GM12873 (cell line): ENCODE measurements at regions not wholly inside any gene's neighbourhood (a gene's known extent, or its start where the extent isn't known, plus 50 kb on each side); places are given as distances from the start of the nearest gene placed in this dataset.

Experiments
- TF ChIP-seq, protein P1 (sequence below): IDR thresholded peaks from 2 replicates; pipeline ENCODE4 v1.5.1; 2012; ENCODE audit warnings: low read depth, mild to moderate bottlenecking, moderate library complexity, low read length, control low read depth; ENCODE audit not compliant: insufficient read depth; ENCODE audit errors: missing control alignments

GRCh38 chr7:109964780-109965179 lies 1126.1 kb upstream of the LRRN3 start:
- TF ChIP-seq, protein P1, sequence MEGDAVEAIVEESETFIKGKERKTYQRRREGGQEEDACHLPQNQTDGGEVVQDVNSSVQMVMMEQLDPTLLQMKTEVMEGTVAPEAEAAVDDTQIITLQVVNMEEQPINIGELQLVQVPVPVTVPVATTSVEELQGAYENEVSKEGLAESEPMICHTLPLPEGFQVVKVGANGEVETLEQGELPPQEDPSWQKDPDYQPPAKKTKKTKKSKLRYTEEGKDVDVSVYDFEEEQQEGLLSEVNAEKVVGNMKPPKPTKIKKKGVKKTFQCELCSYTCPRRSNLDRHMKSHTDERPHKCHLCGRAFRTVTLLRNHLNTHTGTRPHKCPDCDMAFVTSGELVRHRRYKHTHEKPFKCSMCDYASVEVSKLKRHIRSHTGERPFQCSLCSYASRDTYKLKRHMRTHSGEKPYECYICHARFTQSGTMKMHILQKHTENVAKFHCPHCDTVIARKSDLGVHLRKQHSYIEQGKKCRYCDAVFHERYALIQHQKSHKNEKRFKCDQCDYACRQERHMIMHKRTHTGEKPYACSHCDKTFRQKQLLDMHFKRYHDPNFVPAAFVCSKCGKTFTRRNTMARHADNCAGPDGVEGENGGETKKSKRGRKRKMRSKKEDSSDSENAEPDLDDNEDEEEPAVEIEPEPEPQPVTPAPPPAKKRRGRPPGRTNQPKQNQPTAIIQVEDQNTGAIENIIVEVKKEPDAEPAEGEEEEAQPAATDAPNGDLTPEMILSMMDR = no peak

DNA sequence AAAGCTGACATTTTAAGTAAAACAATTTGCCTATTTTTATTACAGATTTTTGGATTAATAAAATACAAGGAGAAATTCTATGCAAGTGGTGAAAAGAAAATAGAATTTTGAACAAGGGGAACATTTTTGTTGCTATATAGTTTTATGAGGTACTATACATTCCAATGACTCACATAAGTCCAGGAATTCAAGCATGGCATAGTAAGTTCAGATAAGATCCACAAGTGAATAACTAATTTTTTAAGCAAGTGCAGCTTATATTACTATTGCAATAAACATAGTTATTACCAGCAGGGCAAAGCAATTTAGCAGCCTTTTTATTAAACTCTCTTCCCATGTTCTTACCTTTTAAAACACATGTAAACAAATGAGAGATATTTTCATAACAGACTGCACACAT lies 1123.5 kb upstream of the LRRN3 start:
- TF ChIP-seq, protein P1 = no peak

DNA sequence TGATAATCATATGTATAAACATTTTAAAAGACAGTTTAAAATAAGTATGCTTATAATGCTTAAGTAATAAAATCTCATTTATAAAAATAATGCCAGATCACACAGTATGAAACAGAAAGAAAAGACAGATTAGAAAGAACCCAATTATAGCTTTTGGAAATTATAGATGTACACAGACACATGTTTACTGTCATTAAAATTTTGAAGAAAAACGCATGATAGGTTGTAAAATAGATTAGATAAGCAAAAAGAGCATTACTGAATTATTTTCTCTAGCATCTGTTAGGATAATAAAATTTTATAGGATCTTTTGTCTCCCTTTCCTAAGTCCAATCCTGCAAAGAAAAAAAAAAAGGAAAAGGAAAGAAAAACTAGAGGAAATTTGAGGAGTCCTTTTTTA lies 1107.3 kb upstream of the LRRN3 start:
- TF ChIP-seq, protein P1 = no peak

GRCh38 chr7:109984729-109985128 lies 1106.2 kb upstream of the LRRN3 start:
- TF ChIP-seq, protein P1 = no peak

DNA sequence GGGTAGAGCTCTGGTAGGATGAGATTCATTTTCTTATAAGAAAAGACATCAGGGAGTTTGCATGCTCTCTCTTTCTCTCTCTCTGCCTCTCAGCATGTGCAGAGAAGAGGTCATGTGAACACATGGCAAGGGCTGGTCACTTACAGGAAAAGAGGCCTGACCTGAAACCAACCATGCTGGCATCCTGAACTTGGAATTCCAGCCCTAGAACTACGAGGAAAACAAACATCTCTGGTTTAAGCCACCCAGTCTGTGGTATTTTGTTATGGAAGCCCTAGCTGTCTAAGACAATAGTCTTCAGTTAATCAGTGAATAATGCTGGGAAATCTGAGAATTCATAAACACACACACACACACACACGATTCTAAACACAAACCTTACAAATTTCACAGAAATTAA lies 1104.2 kb upstream of the LRRN3 start:
- TF ChIP-seq, protein P1 = no peak

GRCh38 chr7:109996411-109996810 lies 1094.5 kb upstream of the LRRN3 start:
- TF ChIP-seq, protein P1 = no peak

DNA sequence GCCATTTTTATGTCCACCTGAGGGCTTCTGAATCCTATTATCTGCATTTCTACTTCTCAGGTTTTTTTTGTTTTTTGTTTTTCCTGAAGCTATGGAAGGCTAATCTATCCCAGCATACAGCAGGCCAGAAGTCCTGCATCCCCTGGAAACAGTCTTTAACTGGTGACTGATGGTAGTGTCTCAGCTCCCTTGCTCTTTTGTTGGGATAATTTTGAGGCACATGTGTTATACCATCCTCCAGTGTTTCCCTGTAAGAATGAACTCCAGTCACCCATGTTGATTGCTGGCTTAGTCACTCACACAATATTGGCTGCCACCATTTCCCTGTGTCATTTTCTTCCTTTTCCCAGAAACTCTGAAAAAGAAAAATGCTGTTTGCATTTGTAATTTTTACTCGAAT lies 1094.0 kb upstream of the LRRN3 start:
- TF ChIP-seq, protein P1 = no peak

- TF ChIP-seq, protein P1 = no peak
Observed at GRCh38 chr7:109997837-109998236, 1093.1 kb upstream of the LRRN3 start.
